ENCODE measurements at regions not wholly inside any gene's neighbourhood (a gene's known extent, or its start where the extent isn't known, plus 50 kb on each side); places are given as distances from the start of the nearest gene placed in this dataset.

- DNase-seq = no peak
These were observed 578.5 kb downstream of the BUD13 start for GRCh38 chr11:116194156-116194904.

- no peak for DNase-seq
These were observed 579.3 kb downstream of the BUD13 start for GRCh38 chr11:116193321-116194131.

GRCh38 chr11:116192509-116193210 is 580.1 kb downstream of the BUD13 start:
- no peak for DNase-seq

- DNase-seq = no peak
These were observed 581.9 kb downstream of the BUD13 start for GRCh38 chr11:116190861-116191260.

- no peak for DNase-seq
These were observed 583.2 kb downstream of the BUD13 start for GRCh38 chr11:116189408-116190170.

GRCh38 chr11:116188350-116188749 is 584.4 kb downstream of the BUD13 start:
- no peak for DNase-seq

GRCh38 chr11:116187026-116187425 is 585.8 kb downstream of the BUD13 start:
- DNase-seq = no peak

GRCh38 chr11:116185551-116185950 is 587.2 kb downstream of the BUD13 start:
- DNase-seq = no peak

GRCh38 chr11:116184763-116185162 is 588.0 kb downstream of the BUD13 start:
- DNase-seq = no peak

GRCh38 chr11:116182356-116182966 is 590.3 kb downstream of the BUD13 start:
- DNase-seq = no peak

GRCh38 chr11:116180806-116181600 is 591.8 kb downstream of the BUD13 start:
- no peak for DNase-seq

- DNase-seq = no peak
These were observed 593.4 kb downstream of the BUD13 start for GRCh38 chr11:116179401-116179800.

- DNase-seq = no peak
These were observed 595.1 kb downstream of the BUD13 start for GRCh38 chr11:116177521-116178210.

GRCh38 chr11:116176484-116177005 is 596.2 kb downstream of the BUD13 start:
- DNase-seq = no peak

GRCh38 chr11:116175707-116176106 is 597.1 kb downstream of the BUD13 start:
- no peak for DNase-seq

GRCh38 chr11:116173941-116174911 is 598.6 kb downstream of the BUD13 start:
- DNase-seq = no peak

- no peak for DNase-seq
These were observed 599.3 kb downstream of the BUD13 start for GRCh38 chr11:116173506-116173905.

- no peak for DNase-seq
These were observed 599.9 kb downstream of the BUD13 start for GRCh38 chr11:116172851-116173250.

GRCh38 chr11:116172156-116172555 is 600.6 kb downstream of the BUD13 start:
- DNase-seq = no peak

Measured in inflammatory macrophage treated with lipopolysaccharide for 4 hours (primary cell).